ENCODE measurements at regions not wholly inside any gene's neighbourhood (a gene's known extent, or its start where the extent isn't known, plus 50 kb on each side); places are given as distances from the start of the nearest gene placed in this dataset.

GRCh38 chr3:184470551-184470950 is 90.7 kb downstream of the CHRD start:
- no peak for TF ChIP-seq POLR2A (IDR thresholded peaks at IDR 0.05; ENCODE audit: low read length)
- no peak for TF ChIP-seq GATA1 (IDR thresholded peaks at IDR 0.05; ENCODE audit: low read depth, low read length)
